Endothelial cell of umbilical vein (primary cell): ENCODE measurements at regions not wholly inside any gene's neighbourhood (a gene's known extent, or its start where the extent isn't known, plus 50 kb on each side); places are given as distances from the start of the nearest gene placed in this dataset.

Experiments
- BruUV-seq: library from RNA; stranded (reverse); fragments of 400-500 nt; replicated peaks from 2 replicates; lab custom pipeline; 2021; lab: Mats Ljungman, UMichigan
- CTCF ChIA-PET: fragments of 300-600, 350-600 bp; sonication (Branson Sonifier 250); formaldehyde crosslinking; loops from one replicate; lab custom pipeline; 2021; ENCODE audit warnings: antibody characterized with exemption, inconsistent platforms; lab: Charles Lee
- POLR2A ChIA-PET: fragments of 300-600, 350-600 bp; sonication (Branson Sonifier 250); formaldehyde crosslinking; loops from one replicate; lab custom pipeline; 2021; ENCODE audit warnings: antibody characterized with exemption, inconsistent platforms; lab: Charles Lee
- DNase-seq: peaks from one replicate; pipeline ENCODE4 v3.0.0-alpha.2; 2011; ENCODE audit warnings: low read depth, low spot score
- FAIRE-seq: peaks from 2 replicates; lab custom pipeline; 2011; peaks lifted over from hg19 to GRCh38; lab: Jason Lieb, UNC
- H2AFZ ChIP-seq: 2 replicates; pipeline ENCODE4 v1.6.0; 2012; ENCODE audit warnings: low read depth, low read length, control low read depth, inconsistent platforms
- H3K27ac ChIP-seq: 2 replicates; pipeline ENCODE4 v1.5.1; 2011; ENCODE audit warnings: low read depth, mild to moderate bottlenecking, control low read depth, low read length, moderate library complexity; ENCODE audit not compliant: insufficient read depth
- H3K27me3 ChIP-seq, 2 experiments: 2 replicates each; pipeline versions ENCODE4 v1.6.0 to v1.6.1; 2011; ENCODE audit warnings: low read length in 2 of 2, mixed read lengths in 1 of 2; ENCODE audit not compliant: control insufficient read depth in 2 of 2, insufficient read depth in 2 of 2
- H3K36me3 ChIP-seq, 2 experiments: 2 replicates in 1 of 2; 3 replicates in 1 of 2; pipeline ENCODE4 v1.5.1; 2011; ENCODE audit warnings: low read length in 2 of 2, mild to moderate bottlenecking in 1 of 2, moderate library complexity in 1 of 2; ENCODE audit not compliant: control insufficient read depth in 2 of 2, insufficient read depth in 2 of 2; ENCODE audit errors: extremely low read depth in 1 of 2
- H3K4me1 ChIP-seq: 3 replicates; pipeline ENCODE4 v1.5.1; 2011; ENCODE audit warnings: mild to moderate bottlenecking, low read length; ENCODE audit not compliant: control insufficient read depth, insufficient read depth; ENCODE audit errors: extremely low read depth
- H3K4me2 ChIP-seq: 2 replicates; pipeline ENCODE4 v1.6.1; 2011; ENCODE audit warnings: low read length, control low read depth, mixed read lengths; ENCODE audit not compliant: insufficient read depth
- H3K4me3 ChIP-seq, 3 experiments: fragments of 200-600 bp in 1 of 3; sonication (generic), shearing (Covaris generic) in 1 of 3; replicated peaks in 1 of 3; 2 replicates each; pipeline ENCODE4 v1.5.1; 2011 to 2016; ENCODE audit warnings: control low read depth in 3 of 3, low read length in 3 of 3, mild to moderate bottlenecking in 2 of 3, inconsistent platforms in 1 of 3, low read depth in 1 of 3, moderate library complexity in 1 of 3; ENCODE audit not compliant: insufficient read depth in 1 of 3
- H3K79me2 ChIP-seq: 2 replicates; pipeline ENCODE4 v1.6.0; 2012; ENCODE audit warnings: low read length, inconsistent platforms; ENCODE audit not compliant: control insufficient read depth, insufficient read depth
- H3K9ac ChIP-seq: replicated peaks from 2 replicates; pipeline ENCODE3; 2011; ENCODE audit warnings: low read length, control low read depth; ENCODE audit not compliant: insufficient read depth; ENCODE audit errors: extremely low read depth
- H3K9me1 ChIP-seq: replicated peaks from 3 replicates; pipeline ENCODE4 v1.6.0; 2011; ENCODE audit warnings: mild to moderate bottlenecking, low read length; ENCODE audit not compliant: control insufficient read depth, insufficient read depth; ENCODE audit errors: extremely low read depth
- H3K9me3 ChIP-seq: replicated peaks from 2 replicates; pipeline ENCODE4 v1.5.1; 2012; ENCODE audit warnings: low read length, inconsistent platforms; ENCODE audit not compliant: control insufficient read depth, insufficient read depth
- H4K20me1 ChIP-seq: replicated peaks from 2 replicates; pipeline ENCODE3; 2011; ENCODE audit warnings: mild to moderate bottlenecking, low read length; ENCODE audit not compliant: control insufficient read depth, insufficient read depth; ENCODE audit errors: extremely low read depth
- CTCF ChIP-seq, 2 donors: IDR thresholded peaks; 1 replicate in 1 of 2; 2 replicates in 1 of 2; pipeline ENCODE4 v1.5.1; 2011; ENCODE audit warnings: low read length in 2 of 2, mild to moderate bottlenecking in 2 of 2, moderate library complexity in 2 of 2, control low read depth in 1 of 2, inconsistent platforms in 1 of 2, low read depth in 1 of 2; ENCODE audit not compliant: insufficient read depth in 1 of 2; ENCODE audit errors: extremely low read depth in 1 of 2
- EZH2 ChIP-seq: IDR thresholded peaks from 2 replicates; pipeline ENCODE4 v1.6.1; 2012; ENCODE audit warnings: borderline replicate concordance, low read depth, mild to moderate bottlenecking, moderate library complexity, low read length, inconsistent platforms; ENCODE audit not compliant: severe bottlenecking
- FOS ChIP-seq: IDR thresholded peaks from 2 replicates; pipeline ENCODE4 v1.6.1; 2011; ENCODE audit warnings: mild to moderate bottlenecking, low read length, moderate library complexity, borderline replicate concordance; ENCODE audit not compliant: insufficient read depth
- GATA2 ChIP-seq: IDR thresholded peaks from 2 replicates; pipeline ENCODE4 v1.7.0; 2011; ENCODE audit warnings: low read depth, mild to moderate bottlenecking, moderate library complexity, mixed read lengths, low read length; ENCODE audit not compliant: insufficient read length, insufficient read depth
- JUN ChIP-seq: IDR thresholded peaks from 2 replicates; pipeline ENCODE4 v1.6.1; 2011; ENCODE audit warnings: borderline replicate concordance, low read depth; ENCODE audit not compliant: insufficient read length, insufficient read depth
- MAX ChIP-seq: IDR thresholded peaks from 2 replicates; pipeline ENCODE4 v1.6.1; 2011; ENCODE audit not compliant: insufficient read depth, insufficient read length
- MYC ChIP-seq: IDR thresholded peaks from one replicate; pipeline ENCODE4 v1.6.1; 2011; ENCODE audit warnings: mild to moderate bottlenecking, low read depth, low read length
- POLR2A ChIP-seq: IDR thresholded peaks from 2 replicates; pipeline ENCODE4 v1.6.1; 2012; ENCODE audit warnings: low read depth, mild to moderate bottlenecking, control low read depth, low read length
- POLR2AphosphoS5 ChIP-seq: IDR thresholded peaks from 2 replicates; pipeline ENCODE4 v1.6.1; 2012; ENCODE audit warnings: low read depth, mild to moderate bottlenecking, control low read depth, low read length, moderate library complexity; ENCODE audit not compliant: insufficient read depth
- dilution Hi-C: fragments of 300-500 bp; cut with MboI; formaldehyde crosslinking; loops from one replicate; pipeline ENCODE4 v1.15.0; 2019; ENCODE audit warnings: low sequenced_read_pairs; ENCODE audit not compliant: extremely low pct_ligation_motif_present
- intact Hi-C: fragments of 100-400 bp; cut with micrococcal nuclease; formaldehyde crosslinking; loops from one replicate; pipeline ENCODE4 v1.10.0; 2022

GRCh38 chr2:104638190-104638858 lies 215.6 kb upstream of the POU3F3 start:
- Histone ChIP-seq H3K4me1 (no peaks in the 10 kb centered on the region), H4K20me1 (no peaks in the 10 kb centered on the region), H3K9ac (no peak overlapping the region), H3K27me3 (no peaks in the 10 kb centered on the region), H3K79me2 (no peaks in the 10 kb centered on the region), H3K27ac (no peak overlapping the region), H3K9me1 (no peaks in the 10 kb centered on the region), H3K4me3 (no peak overlapping the region), H3K36me3 (no peaks in the 10 kb centered on the region), H3K9me3 (peaks cover 14% of the 10 kb centered on the region), H3K4me2 (no peak overlapping the region), H2AFZ (no peak overlapping the region)
- DNase-seq (no peak), FAIRE-seq (no peak)
- TF ChIP-seq POLR2AphosphoS5: no peak
- no peak for TF ChIP-seq MYC
- no peak for TF ChIP-seq GATA2
- TF ChIP-seq FOS: no peak
- no peak for TF ChIP-seq MAX
- TF ChIP-seq CTCF (IDR thresholded peaks at IDR 0.05; ENCODE audit: extremely low read depth in 1 of 2, insufficient read depth in 1 of 2, low read depth in 1 of 2, low read length in 2 of 2): no peak
- TF ChIP-seq POLR2A: no peak
- no peak for TF ChIP-seq JUN
- TF ChIP-seq EZH2: no peak
- dilution Hi-C loops: no loop called here
- ChIA-PET POLR2A (no interaction called here), CTCF (no interaction called here)
- no TSS peak for BruUV-seq
- intact Hi-C loops: no loop called here
